ENCODE measurements at regions not wholly inside any gene's neighbourhood (a gene's known extent, or its start where the extent isn't known, plus 50 kb on each side); places are given as distances from the start of the nearest gene placed in this dataset.
"Not testable (repeated sequence)": the region's sequence is repeated elsewhere in the genome, so short reads cannot be mapped to it uniquely, and the experiment has no call there.

DNA sequence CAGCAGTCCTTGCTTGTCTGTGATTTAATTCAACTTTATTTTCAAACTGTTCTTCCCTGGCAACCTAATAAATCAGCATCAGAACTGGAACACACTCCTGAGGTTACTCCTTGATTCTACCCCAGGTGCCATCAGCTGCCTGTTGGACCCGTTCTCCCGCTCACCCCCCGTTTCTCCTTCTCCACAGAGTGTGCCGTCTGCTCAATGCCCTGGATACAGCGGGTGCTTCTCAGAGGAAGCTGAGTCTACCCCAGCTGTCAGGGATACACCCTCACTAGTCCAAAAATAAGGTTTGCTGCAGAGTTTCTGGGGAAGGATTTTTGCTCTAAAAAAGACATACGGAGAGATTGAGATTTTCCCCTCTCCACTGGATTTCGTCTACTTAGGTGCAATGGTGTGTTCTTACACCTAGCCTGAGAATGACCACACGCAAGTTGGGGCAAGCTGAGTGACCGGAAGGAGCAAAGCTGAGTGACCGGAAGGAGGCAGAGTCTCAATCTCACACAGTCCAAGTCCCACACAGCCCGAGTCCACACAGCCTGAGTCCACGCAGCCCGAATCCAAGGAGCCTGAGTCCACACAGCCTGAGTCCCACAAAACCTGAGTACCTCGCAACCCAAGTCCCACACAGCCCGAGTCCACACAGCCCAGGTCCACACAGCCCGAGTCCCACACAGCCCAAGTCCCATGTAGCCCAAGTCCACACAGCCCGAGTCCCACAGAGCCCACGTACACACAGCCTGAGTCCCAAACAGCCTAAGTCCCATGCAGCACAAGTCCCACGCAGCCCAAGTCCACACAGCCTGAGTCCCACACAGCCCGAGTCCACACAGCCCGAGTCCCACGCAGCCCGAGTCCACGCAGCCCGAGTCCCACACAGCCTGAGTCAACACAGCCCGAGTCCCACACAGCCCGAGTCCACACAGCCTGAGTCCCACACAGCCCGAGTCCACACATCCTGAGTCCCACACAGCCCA, 58.6 kb upstream of the DACT2 start:
- intact Hi-C loops (cut with micrococcal nuclease) = no loop called here
- H3K27ac Mint-ChIP-seq = peak overlapping the region; percentile 34

DNA sequence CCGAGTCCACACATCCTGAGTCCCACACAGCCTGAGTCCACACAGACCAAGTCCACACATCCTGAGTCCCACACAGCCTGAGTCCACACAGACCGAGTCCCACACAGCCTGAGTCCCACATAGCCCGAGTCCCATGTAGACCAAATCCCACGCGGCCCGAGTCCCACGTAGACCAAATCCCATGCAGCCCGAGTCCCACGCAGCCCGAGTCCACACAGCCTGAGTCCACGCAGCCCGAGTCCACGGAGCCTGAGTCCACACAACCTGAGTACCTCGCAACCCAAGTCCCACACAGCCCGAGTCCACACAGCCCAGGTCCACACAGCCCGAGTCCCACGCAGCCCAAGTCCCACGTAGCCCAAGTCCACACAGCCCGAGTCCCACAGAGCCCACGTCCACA, 60.0 kb upstream of the DACT2 start:
- H3K4me1 Mint-ChIP-seq (ENCODE audit: low read depth); intact Hi-C loops (cut with micrococcal nuclease); H3K4me3 Mint-ChIP-seq; H3K36me3 Mint-ChIP-seq (ENCODE audit: low read depth); H3K27ac Mint-ChIP-seq; DNase-seq (ENCODE audit: low spot score); H3K27me3 Mint-ChIP-seq (ENCODE audit: insufficient read depth): not testable (repeated sequence)
- H3K9me3 Mint-ChIP-seq = peaks cover 20% of the 10 kb centered on the region

More for the DNA sequence above, 58.6 kb upstream of the DACT2 start:
- H3K36me3 Mint-ChIP-seq (ENCODE audit: low read depth) = peaks cover 2% of the 10 kb centered on the region
- H3K4me3 Mint-ChIP-seq = no peak overlapping the region
- peaks cover 20% of the 10 kb centered on the region for H3K9me3 Mint-ChIP-seq
- H3K27me3 Mint-ChIP-seq (ENCODE audit: insufficient read depth) = no peaks in the 10 kb centered on the region
- DNase-seq (ENCODE audit: low spot score) = no peak
- H3K4me1 Mint-ChIP-seq (ENCODE audit: low read depth) = no peaks in the 10 kb centered on the region

DNA sequence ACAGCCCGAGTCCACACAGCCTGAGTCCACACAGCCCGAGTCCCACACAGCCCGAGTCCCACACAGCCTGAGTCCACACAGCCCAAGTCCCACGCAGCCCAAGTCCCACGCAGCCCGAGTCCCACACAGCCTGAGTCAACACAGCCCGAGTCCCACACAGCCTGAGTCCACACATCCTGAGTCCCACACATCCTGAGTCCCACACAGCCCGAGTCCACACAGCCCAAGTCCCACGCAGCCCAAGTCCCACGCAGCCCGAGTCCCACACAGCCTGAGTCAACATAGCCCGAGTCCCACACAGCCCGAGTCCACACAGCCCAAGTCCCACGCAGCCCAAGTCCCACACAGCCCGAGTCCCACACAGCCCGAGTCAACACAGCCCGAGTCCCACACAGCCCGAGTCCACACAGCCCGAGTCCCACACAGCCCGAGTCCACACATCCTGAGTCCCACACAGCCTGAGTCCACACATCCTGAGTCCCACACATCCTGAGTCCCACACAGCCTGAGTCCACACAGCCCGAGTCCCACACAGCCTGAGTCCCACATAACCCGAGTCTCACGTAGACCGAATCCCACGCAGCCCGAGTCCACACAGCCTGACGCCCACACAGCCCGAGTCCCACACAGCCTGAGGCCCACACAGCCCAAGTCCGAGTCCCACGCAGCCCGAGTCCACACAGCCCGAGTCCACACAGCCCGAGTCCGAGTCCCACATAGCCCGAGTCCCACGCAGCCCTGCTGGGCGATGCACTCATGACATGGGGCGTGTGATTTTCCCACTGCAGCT, 60.6 kb upstream of the SMOC2 start:
- intact Hi-C loops (cut with micrococcal nuclease); H3K4me1 Mint-ChIP-seq (ENCODE audit: low read depth); H3K4me3 Mint-ChIP-seq; H3K36me3 Mint-ChIP-seq (ENCODE audit: low read depth); H3K27me3 Mint-ChIP-seq (ENCODE audit: insufficient read depth); DNase-seq (ENCODE audit: low spot score); H3K27ac Mint-ChIP-seq: not testable (repeated sequence)
- peaks cover 20% of the 10 kb centered on the region for H3K9me3 Mint-ChIP-seq

DNA sequence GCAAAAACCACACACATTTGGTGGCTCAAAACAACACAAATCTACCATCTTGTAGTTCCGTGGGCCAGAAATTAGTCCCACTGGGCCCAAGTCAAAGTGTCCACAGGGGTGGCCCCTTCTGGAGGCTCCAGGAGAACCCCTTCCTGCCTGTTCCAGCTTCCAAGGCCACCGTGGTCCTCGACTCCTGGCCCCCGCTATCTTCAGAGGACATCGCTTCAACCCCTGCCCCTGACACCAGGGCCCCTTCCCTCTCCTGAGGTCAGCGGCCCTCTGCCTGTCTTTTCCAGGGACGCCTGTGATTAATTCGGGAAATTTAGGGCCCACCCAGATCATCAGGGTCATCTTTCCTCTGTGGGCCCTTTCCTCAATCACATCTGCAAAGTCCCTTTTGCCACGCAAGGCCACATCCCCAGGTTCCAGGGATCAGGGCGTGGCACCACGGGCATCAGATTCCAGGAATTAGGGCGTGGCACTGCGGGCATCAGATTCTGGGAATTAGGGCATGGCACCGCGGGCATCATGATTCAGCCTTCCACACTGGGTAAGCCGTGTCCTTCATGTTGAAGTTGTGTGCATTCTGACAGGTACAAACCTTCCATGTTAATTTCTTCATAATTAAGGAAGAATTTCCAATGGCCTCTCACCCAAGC, 59.9 kb upstream of the SMOC2 start:
- intact Hi-C loops (cut with micrococcal nuclease) = no loop called here
- no peaks in the 10 kb centered on the region for H3K4me1 Mint-ChIP-seq (ENCODE audit: low read depth)
- peaks cover 20% of the 10 kb centered on the region for H3K9me3 Mint-ChIP-seq
- no peak overlapping the region for H3K4me3 Mint-ChIP-seq
- no peak overlapping the region for H3K27ac Mint-ChIP-seq
- peaks cover 2% of the 10 kb centered on the region for H3K36me3 Mint-ChIP-seq (ENCODE audit: low read depth)
- no peak for DNase-seq (ENCODE audit: low spot score)
- no peaks in the 10 kb centered on the region for H3K27me3 Mint-ChIP-seq (ENCODE audit: insufficient read depth)

DNA sequence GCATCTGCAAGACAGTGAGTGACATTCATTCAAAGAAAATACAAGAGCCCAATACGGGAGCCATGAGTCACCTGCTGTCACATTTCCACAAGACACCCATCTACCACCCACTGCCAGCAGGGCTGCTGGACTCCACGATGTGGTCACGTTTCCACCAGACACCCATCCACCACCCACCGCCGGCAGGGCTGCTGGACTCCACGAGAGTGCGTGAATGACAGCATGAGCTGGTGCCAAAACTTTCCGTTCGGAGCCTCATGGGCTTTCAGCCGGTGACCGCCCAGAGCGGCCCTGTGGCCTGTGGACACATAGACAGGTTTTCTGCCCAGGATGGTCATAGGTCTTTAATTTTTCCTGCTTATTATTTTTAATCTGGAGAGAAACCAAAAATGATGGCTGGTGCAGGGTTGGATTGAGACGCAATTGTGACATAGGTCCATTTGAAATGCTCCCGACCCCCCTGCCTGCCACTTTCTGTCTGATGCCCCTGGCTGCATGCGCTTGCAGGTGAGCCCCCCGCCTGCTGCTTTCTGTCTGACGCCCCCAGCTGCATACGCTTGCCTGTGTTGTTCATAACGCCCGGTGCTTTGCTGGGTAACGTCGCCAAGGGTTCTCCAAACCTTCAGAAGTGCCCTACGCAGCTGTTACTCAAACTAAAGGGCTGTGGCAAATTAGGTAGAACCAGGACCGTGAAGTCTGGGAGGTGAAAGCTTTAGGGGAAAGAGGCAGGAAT, 59.1 kb upstream of the SMOC2 start:
- H3K4me3 Mint-ChIP-seq = no peak overlapping the region
- H3K4me1 Mint-ChIP-seq (ENCODE audit: low read depth) = no peaks in the 10 kb centered on the region

DNA sequence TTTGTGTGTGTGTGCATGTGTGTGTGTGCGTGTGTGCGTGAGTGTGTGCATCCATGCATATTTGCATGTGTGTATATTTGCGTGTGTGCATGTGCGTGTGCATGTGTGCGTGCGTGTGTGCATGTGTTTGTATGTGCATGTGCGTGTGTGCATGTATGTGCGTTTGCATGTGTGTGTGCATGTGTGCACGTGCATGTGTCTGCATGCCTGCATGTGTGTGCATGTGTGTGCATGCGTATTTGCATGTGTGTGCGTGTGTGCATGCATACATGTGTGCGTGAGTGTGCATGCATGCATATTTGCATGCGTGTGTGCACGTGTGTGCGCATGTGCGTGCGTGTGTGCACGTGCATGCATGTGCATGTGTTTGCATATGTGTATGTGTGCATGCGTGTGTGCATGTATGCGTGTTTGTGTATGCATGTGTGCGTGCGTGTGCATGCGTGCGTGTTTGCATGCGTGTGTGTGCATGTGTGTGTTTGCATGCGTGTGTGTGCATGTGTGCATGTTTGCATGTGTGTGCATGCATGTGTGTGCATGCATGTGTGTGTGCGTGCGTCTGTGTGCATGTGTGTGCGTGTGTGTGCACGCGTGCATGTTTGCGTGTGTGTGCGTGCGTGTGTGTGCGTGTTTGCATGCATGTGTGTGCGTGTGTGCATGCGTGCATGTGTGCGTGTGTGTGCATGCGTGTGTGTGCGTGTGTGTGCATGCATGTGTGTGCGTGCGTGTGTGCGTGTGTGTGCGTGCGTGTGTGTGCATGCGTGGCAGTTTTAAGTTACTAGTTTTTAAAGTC, 57.7 kb upstream of the SMOC2 start:
- Mint-ChIP-seq H3K27ac (no peak overlapping the region), H3K27me3 (ENCODE audit: insufficient read depth) (peaks cover 2% of the 10 kb centered on the region), H3K9me3 (peaks cover 9% of the 10 kb centered on the region), H3K4me3 (no peak overlapping the region), H3K36me3 (ENCODE audit: low read depth) (peaks cover 2% of the 10 kb centered on the region), H3K4me1 (ENCODE audit: low read depth) (no peaks in the 10 kb centered on the region)
- intact Hi-C loops (cut with micrococcal nuclease) = no loop called here
- no peak for DNase-seq (ENCODE audit: low spot score)

More for the DNA sequence above, 59.1 kb upstream of the SMOC2 start:
- Mint-ChIP-seq H3K36me3 (ENCODE audit: low read depth) (peaks cover 2% of the 10 kb centered on the region), H3K27ac (no peak overlapping the region), H3K27me3 (ENCODE audit: insufficient read depth) (peaks cover 2% of the 10 kb centered on the region), H3K9me3 (peaks cover 20% of the 10 kb centered on the region)
- no peak for DNase-seq (ENCODE audit: low spot score)
- intact Hi-C loops (cut with micrococcal nuclease) = no loop called here

DNA sequence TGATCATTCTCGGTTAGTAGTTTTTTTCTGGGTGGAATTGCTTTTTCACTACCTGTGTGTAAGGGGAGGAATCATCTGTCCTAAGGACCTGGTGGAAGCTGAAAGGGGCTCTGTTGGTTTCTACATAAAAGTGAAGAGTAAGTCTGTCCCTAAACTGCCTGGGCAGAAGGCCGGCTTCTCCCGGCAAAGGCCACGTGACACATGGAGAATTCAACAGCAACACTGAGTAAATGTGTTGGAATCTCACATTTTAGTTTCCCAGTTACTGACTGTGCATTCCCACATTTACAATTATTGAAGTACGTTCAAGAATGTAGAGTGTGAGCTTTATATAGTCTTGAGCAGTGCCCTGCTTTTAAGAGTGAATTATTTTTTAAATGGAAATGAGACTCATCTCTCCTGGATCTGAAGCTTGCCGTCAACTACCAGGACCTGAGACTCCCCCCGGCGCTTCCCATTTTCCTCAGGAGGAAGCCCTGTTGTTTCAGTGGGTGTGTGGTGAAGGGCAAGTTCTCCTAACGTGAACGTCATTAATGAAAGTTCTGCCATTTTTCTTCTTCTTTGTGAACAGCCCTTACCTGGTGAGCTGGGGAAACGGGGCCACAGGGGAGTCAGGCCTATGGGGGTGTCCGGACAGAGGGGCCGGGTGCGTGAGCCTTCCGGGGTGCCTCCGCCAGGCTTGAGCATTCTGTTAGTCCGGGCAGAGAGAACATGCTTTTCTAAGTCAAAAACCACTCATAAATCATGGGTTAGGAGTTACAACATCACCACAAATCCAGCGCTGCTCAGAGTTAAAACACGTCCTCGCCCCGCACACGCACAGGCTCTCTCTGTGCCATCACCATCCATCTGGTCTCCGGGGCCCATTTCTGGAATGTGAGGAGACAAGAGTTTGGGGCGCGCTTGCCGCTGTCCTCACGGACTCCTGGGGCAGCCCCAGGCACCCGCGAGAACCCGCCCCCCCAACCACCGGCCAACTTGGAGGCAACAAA, 56.6 kb upstream of the SMOC2 start:
- H3K36me3 Mint-ChIP-seq (ENCODE audit: low read depth) = peaks cover 2% of the 10 kb centered on the region
- DNase-seq (ENCODE audit: low spot score) = no peak
- intact Hi-C loops (cut with micrococcal nuclease) = no loop called here
- no peak overlapping the region for H3K27ac Mint-ChIP-seq
- no peak overlapping the region for H3K4me3 Mint-ChIP-seq
- H3K27me3 Mint-ChIP-seq (ENCODE audit: insufficient read depth) = peaks cover 2% of the 10 kb centered on the region
- H3K4me1 Mint-ChIP-seq (ENCODE audit: low read depth) = no peaks in the 10 kb centered on the region
- H3K9me3 Mint-ChIP-seq = peaks cover 8% of the 10 kb centered on the region

DNA sequence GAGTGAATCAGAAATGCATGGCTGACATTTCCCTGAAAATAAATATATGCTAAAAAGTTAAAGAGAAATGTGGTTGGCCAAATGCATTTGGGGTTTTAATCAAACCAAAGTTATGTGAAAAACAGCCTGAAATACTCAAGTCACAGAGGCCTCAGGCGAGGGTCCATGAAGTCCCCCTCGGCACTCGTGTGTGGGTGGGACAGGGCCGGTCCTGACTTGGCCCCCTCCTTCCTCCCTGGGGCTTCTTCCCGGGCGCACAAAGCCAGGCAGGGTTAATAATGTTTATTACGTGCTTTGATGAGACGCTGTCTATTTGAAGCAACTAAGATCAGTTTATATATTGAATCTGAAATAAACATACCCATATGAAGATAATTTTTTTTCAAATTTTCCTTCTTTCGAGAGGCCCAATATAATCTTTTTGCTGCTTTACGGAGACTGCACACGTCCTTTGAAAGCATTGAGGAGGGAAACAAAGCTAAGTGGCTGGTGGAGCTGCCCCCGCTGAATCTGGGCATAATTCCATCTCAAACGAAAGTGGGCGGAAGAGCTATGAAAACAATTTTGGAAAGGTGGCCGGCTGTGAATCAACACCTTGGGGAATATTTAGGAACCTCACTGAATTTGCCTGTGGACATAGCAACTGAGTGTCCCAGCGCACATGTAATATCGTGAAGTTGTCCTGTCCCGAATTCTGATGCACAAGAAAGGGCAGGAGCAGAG, 55.8 kb upstream of the SMOC2 start:
- Mint-ChIP-seq H3K27me3 (ENCODE audit: insufficient read depth) (peaks cover 2% of the 10 kb centered on the region), H3K27ac (no peak overlapping the region)
- intact Hi-C loops (cut with micrococcal nuclease) = no loop called here

DNA sequence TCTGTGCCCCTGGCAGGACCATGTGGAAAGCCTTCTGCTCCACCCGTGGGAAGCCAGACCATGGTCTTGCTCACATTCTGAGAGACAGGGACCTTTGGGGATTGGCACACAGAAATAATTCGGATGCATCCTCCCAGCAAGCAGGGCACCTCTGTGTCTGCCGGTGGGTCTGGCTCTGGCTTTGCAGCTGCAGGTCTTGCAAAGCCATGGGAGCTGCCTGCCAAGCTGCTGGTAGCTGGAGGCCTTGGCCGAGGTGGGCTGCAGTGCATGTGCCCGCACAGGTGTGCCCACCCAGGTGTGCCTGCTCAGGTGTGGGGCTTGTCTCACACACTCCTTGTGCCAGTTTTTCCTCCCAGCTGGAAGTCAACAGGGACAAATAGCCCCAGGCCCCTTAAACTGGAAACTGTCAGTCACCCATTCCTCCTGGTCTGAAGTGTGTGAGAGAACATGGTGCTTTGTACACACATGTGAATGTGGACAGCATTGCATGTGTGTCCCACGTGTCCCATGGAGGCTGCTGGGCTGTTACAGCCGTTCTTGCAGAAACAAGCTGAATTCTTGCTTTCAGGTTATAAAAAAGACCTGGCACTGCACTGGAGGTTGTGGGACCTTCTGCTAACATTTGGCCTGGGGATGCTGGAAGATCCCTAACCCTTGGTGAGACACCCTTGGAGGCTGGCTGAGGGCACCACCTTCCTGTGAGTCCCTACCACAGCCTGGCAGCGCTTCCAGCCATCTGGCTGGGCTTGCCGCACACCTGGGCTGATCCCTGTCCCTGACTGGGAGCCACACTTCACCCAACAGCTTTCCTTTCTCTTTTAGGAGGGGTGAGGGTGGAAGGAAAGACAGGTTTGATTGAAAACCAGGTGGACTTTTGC, 54.9 kb upstream of the SMOC2 start:
- H3K4me3 Mint-ChIP-seq = no peak overlapping the region
- no peak overlapping the region for H3K27ac Mint-ChIP-seq
- H3K9me3 Mint-ChIP-seq = peaks cover under 1% of the 10 kb centered on the region
- intact Hi-C loops (cut with micrococcal nuclease) = no loop called here
- no peaks in the 10 kb centered on the region for H3K4me1 Mint-ChIP-seq (ENCODE audit: low read depth)
- no peak for DNase-seq (ENCODE audit: low spot score)
- H3K36me3 Mint-ChIP-seq (ENCODE audit: low read depth) = no peaks in the 10 kb centered on the region
- peaks cover 2% of the 10 kb centered on the region for H3K27me3 Mint-ChIP-seq (ENCODE audit: insufficient read depth)

More for the DNA sequence above, 55.8 kb upstream of the SMOC2 start:
- Mint-ChIP-seq H3K36me3 (ENCODE audit: low read depth) (peaks cover 2% of the 10 kb centered on the region), H3K9me3 (peaks cover 8% of the 10 kb centered on the region), H3K4me1 (ENCODE audit: low read depth) (no peaks in the 10 kb centered on the region), H3K4me3 (no peak overlapping the region)
- no peak for DNase-seq (ENCODE audit: low spot score)

DNA sequence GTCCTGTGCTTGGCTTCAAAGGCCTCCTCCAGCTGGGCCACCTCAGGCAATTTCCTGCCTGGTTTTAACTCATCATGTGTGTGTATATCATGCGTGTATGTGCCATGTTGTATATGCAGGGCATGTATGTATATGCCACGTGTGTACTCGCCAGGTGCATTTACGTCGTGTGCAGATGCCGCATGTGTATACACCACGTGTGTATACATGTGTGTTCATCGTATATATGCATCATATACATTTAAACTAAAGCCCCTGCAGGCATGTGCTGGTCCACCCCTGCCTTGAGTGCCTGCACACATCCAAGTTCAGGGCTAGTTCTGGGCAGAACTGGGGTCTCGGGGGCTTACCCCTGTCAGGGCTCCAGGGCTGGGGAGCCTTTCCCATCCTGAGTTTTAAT, 54.0 kb upstream of the SMOC2 start:
- Mint-ChIP-seq H3K36me3 (ENCODE audit: low read depth) (no peaks in the 10 kb centered on the region), H3K4me1 (ENCODE audit: low read depth) (no peaks in the 10 kb centered on the region), H3K4me3 (no peak overlapping the region), H3K9me3 (no peaks in the 10 kb centered on the region), H3K27ac (no peak overlapping the region), H3K27me3 (ENCODE audit: insufficient read depth) (peaks cover 2% of the 10 kb centered on the region)
- intact Hi-C loops (cut with micrococcal nuclease) = no loop called here
- no peak for DNase-seq (ENCODE audit: low spot score)

Measured in activated T-helper 1 cell treated with anti-CD3 and anti-CD28 coated beads, Interleukin-12 subunit alpha, Interleukin-12 subunit beta, Interleukin-2, Interleukin-4 antibody, amounts not matched to agents 30 ng/mL and 10 ng/mL and 1 ng/mL, durations not matched to agents 14 hours and 24 hours and 36 hours (primary cell).